HPDE6-E6E7 (cell line): ENCODE measurements at regions not wholly inside any gene's neighbourhood (a gene's known extent, or its start where the extent isn't known, plus 50 kb on each side); places are given as distances from the start of the nearest gene placed in this dataset.
"Not testable (repeated sequence)": the region's sequence is repeated elsewhere in the genome, so short reads cannot be mapped to it uniquely, and the experiment has no call there.

Source experiments
- DNase-seq: peaks from one replicate; pipeline ENCODE4 v3.0.0; 2011; ENCODE audit warnings: missing footprints; ENCODE audit errors: extremely low spot score

DNA sequence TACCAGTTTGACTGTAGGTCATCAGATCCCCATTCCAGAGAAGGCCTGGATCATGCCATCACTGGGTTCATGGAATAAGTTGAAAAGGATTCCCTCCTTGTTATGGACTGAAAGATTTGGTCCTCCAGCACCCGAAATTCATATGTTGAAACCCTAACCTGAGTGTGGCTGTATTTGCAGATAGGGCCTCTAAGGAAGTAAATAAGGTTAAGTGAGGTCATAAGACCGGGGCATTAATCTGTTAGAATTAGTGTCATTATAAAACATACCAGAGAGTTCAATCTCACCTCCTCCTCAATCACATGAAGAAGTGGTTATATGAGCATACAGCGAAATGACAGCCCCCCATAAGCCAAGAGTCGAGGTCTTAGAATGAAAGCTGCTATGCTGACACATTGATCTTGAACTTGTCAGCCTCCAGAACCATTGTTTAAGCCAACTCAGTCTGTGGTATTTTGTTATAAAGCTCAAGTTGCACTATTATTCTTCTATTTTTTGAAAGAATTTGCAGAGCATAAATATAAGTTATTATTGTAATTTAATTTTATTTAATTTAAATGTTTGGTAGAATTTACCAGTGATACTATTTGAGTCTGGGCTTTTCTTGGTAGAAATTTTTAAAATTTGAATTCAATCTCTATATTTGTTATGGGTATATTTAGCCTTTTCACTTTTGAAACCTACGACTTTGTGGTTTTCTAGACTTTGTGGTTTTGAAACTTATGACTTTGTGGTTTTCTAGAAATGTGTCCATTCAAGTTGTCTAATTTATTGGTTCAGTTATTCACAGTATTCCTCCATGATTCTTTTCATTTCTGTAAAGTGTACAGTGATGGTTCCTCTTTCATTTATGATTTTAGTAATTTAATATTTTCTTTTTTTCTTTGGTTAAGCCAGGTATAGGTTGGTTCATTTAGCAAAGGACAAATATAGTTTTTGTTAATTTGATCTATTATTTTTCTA lies 1206.7 kb upstream of the CDH2 start:
- no peak for DNase-seq

DNA sequence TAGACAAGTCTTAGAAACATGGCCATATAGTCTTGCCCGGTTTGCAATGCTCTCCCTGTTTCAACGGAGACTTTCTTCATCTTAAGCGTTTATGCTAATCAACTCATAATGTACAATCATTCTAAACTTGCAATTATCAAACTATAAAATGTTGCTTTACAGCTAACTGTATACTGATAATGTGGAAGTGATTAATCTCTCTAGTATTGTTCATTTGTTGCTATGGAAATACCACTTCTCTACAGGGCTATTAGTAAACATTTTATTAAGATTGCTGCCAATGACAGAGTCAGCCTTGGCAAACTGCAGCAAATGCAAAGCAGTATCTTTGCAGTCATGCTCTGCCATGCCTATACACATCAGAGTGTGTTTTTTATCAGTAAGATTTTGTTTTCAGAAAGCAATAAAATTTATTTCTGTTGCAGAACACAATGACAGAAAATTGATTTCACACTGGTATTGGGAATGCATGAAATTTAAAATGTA lies 1201.8 kb upstream of the CDH2 start:
- DNase-seq = no peak

DNA sequence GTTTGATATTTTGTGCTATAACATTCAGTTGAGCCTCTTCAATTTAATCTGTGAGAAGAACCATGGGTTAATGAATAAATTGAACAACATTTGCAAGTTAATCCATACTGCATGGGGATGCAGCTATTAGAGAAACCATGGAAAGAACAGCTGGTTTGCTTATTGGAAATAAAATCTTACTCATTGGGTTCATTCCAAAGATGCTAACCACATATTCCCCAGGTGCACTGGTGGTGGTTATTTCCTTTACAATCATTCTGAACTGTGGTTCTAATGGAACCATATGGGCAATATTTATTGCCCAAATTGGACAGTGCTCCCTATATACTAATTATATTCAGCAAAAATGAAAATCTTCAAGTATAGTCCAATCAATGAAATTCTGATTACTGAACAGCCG lies 1200.4 kb upstream of the CDH2 start:
- DNase-seq = no peak

DNA sequence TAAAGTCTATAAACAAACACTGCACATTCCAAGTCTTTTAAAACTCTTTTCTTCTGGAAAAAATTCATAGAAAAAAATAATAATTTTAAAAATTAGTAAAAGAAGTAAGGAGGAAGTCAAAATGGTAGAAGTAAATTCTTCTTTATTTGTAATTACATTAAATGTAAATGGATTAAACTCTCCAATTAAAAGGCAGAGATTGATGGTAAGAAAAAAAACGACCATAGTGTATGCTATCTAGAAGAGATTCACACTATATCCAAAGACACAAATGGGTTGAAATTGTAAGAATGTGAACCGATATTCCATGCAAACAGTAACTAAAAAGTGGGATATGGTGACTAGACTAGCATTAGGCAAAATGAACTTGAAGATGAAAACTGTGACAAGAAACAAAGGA lies 1196.1 kb upstream of the CDH2 start:
- DNase-seq = no peak

DNA sequence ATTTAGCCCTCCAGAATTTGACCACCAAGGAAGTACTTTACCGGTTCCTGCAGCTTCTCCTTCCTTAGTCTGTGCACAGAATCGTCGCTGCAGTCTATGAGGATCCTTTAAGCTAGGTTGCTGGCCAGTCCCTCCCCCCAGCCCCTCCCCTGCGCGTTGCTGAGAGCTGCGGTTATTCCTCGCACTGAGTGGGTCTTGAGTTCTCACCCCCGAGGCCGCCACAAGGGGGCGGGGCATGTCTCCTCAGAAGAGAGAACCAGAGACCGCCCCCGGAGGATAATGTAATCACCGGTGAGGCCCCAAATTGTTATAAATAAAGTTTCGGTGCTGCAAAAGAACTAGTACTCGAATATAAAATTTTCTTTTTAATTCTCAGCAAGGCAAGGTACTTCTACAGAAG lies 1184.9 kb upstream of the CDH2 start:
- DNase-seq = no peak

DNA sequence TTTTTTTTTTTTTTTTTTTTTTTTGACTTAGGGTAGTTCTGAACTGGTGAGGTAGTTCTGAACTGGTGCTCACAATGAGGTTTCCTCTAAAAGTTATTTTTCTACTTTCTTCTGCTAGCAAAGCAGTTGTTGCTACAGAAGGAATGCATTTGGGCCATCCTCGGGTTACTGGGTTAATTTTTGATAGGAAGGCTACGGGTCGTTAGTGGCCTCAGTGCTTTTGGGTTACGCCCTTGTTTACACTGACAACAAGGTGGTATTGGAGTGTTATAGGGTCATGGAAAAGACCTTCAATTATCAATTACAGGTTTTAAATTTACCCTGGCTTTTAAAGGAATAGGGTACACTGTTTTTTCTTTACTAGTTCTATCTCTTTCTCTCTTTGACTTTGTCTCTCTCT lies 1183.7 kb upstream of the CDH2 start:
- DNase-seq = not testable (repeated sequence)

DNA sequence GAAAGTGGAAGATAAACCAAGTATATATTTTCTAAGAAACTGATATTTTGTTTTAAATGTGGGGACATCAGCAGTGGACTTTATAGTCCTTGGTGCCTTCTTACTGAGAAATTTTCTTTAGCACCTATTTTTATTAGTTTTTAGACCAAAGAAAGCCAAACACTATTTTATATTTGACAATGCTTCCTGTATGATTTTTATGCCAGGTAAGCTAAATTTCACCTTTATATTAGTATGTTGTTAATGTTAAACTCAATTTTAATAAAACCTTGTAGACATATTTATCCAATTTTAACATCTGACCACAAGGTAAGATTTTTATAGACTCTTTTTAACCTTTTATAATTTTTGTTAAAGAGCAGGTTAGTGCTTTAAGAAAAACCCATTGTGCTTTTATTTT lies 1182.3 kb upstream of the CDH2 start:
- DNase-seq = not testable (repeated sequence)

DNA sequence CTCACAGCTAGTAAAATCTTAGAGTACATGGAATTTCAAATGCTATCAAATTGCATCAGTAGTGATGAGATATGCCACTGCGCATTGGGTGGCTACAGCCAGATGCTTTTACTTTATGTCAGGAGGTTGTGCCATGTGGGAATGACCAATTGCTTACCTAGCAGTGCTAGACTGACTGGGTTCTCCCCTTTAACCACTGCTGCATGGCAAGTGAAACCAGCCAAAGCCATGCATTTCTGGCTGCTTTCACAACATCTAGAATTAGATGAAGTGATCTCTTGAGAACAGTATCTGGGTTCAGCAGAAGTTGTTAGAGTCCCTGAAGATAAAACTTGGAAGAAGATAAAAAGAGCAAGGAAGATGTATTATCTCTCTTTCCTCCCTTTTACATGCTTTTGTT lies 1174.2 kb upstream of the CDH2 start:
- DNase-seq = no peak

DNA sequence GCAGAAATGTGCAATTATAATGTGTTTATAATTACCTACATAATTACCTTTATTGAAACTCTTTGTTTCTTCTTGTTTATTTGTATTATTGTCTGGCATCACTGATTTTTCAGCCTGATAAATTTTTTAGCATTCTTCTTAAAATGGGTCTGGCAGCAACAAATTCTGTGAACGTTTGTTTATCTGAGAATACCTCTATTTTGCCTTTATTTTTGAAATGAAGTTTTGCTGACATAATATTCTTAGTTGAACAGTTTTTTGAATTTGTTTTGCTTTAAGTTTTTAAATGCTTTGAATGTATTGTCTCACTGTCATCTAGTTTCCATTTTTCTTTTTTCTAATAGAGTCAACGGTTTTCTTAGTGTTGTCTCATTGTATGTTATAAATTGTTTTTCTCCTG lies 1152.0 kb upstream of the CDH2 start:
- no peak for DNase-seq

DNA sequence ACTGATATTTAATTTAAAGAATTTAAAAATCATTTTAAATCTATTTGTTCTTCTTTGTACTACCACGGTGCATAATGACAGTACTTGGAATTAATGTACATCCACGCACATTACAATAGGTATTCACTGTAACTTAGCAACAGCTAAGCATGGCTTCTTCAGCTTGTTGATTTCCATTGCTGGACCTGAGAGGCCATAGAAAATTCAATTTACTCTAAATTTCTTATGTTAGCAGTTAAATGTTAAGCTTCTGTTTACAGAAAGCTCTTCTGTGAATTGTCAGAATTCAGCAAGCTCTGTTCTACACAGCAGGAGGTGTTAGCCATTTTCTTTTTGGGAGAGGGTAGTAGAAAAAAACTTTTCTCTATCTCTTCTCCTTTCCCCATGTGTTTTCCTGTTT lies 1149.3 kb upstream of the CDH2 start:
- DNase-seq = no peak

DNA sequence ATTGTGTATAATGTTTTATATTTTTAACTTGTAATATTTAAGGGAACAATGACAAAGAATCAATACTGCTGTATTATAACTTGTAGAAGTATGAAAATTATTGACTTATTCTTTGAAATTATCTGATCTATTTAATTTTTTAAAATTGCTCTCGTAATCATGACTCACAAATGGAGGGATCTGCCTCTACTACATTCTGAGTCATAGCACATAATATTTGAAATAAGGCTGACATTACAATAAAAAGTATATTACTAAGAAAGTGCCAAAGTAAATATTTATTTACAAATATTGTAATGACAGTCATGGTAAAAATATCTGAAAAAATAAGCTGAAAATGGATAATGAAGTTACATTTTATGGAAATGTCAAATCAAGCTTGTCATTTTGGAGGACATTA lies 1144.6 kb upstream of the CDH2 start:
- DNase-seq = peak; percentile 1

DNA sequence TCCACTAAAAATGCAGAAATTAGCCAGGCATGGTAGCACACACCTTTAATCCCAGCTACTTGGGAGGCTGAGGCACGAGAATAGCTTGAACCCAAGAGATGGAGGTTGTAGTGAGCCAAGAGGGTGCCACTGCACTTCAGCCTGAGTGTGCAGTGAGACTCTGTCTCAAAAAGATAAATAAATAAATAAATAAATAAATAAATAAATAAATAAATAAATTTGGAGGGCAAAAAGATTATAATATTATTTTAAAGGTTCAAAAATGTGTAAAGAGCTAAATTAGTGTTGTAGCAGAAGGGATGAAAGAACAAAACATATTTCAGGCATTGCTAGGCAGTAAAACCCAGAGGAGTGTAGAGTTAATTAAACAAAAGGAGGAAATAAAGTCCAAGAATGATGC lies 1136.4 kb upstream of the CDH2 start:
- DNase-seq = no peak

DNA sequence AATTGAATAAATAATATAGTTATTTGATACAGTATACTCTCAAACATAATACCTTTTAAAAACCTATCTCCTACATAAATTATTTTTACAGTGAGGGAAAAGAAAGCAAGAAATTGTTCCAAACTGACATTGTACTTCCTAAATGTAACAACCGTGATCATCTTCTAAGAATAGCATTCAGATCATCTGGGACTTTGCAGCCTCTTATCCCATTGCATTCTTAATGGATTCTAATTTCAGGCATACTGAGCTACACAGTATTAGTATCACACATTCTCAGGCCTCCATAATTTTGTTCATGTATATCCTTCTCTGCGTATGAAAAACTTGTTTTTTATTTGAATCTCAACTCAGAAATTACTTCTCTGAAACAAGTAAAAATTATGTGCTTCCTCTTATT lies 1134.7 kb upstream of the CDH2 start:
- no peak for DNase-seq

DNA sequence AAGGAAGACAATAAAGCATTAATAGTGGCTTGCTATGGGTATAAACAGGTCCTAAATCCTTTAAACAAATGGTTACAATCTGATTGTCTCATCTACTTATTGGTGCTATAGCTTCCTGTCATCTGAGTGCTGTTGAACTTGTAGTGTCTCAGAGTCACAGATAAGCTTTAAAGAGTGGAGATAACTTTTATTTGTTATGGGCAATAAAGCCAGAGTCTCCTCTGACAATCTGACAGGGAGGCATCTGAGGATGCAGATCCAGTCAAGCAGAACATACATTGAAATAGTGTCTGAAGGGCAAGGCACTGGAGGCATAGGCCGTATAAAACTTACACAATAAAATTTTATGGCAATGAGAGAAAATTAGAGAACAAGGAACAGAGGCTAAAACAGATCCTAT lies 1132.4 kb upstream of the CDH2 start:
- DNase-seq = no peak

DNA sequence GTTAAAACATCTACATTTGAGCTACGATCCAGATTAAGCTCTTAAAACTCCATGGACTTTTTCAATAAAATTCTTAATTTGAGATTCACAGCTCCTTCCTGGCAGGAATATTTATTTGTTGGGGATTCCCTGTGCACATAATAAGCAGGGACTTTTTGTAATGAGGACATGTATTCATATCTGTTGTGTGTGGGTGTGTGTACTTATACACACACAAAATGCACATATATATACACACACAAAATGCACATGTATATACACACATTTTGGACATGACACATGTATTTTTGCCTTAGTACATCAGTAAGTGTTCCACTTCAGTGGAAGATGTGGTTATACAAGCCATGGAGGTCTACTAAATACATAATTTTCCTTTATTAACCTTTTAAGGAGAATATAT lies 1131.1 kb upstream of the CDH2 start:
- DNase-seq = no peak

DNA sequence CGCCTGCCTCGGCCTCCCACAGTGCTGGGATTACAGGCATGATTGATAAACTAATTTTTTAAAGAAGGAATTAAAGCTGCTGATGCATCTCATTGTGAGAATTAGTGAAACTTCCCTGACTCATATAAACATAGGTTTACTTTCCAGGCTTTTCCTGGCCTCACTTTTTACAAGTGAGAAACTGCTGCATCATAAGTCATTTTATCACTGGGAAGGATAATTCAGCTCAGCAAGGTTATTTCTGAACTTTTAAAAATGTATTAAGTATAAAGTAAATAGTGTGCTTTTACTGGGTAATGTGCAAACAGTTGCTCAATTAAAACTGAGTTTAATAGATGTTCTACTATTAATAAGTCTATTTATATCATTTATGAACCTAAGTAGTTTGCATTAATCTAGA lies 1130.3 kb upstream of the CDH2 start:
- no peak for DNase-seq

DNA sequence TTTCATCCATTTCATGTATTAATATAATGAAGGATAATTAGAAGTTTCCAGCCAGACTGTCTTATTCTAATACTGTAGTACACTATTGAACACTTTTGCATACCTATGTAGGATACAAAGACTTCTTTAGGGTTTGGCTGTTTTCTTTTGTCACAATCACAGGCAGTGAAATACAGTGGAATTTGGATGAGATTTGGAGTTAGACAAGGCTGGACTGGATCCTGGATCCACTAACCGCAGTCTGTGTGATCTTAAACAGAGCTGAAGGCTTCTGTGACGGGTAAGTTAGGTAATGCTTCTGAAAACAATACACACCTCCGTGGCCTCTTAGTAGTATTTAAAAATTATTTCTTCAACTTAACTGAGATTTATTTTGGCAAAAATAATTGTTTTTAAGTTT lies 1128.6 kb upstream of the CDH2 start:
- DNase-seq = no peak

DNA sequence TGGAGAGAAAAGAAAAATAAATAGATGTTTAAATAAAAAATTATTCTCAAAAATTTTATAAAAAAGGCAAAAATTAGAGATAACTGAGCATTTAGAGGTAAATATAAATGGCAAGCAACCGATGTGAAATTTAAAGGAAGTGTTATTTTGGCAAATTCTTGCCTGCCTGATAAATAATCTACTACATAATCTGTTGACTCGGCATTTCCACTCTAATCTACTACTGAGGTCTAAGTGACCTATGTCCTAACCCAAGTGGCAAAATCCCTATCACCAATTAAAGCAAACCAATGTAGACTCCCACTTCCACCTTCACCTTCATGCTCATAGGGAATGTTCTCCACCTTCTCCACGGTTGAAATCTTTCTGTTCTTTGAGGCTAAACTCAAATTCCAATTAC lies 1124.1 kb upstream of the CDH2 start:
- no peak for DNase-seq

DNA sequence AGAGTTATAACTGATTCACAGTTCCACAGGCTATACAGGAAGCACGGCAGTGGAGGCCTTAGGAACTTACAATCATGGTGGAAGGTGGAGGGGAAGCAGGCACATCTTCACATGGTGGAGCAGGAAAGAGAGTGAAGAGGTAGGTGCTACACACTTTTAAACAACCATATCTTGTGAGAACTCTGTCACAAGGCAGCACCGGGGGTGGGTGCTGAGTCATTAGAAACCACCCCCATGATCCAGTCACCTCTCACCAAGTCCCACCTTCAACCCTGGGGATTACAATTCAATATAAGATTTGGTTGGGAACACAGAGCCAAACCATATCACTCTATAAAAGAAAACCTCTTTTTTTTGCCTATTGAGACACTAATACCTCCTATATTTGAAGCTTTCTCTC lies 1108.5 kb upstream of the CDH2 start:
- DNase-seq = no peak

DNA sequence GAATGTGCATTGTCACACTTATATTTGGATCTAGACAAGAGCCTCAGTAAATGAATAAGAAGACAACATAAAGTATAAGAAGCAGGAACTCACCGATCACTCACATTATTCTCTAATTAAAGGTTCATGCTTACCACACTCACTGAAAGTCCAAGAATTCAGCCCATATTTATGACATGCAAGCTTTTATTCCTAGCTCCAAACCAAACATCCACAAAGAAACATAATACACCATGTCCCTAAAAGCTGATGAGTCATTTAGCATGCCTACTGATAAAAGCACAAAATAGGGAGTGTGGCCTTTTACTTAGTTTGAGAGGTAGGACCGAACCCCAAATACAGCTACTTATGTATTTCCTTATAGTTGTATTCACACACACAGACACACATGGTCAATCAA lies 1094.6 kb upstream of the CDH2 start:
- DNase-seq = no peak

DNA sequence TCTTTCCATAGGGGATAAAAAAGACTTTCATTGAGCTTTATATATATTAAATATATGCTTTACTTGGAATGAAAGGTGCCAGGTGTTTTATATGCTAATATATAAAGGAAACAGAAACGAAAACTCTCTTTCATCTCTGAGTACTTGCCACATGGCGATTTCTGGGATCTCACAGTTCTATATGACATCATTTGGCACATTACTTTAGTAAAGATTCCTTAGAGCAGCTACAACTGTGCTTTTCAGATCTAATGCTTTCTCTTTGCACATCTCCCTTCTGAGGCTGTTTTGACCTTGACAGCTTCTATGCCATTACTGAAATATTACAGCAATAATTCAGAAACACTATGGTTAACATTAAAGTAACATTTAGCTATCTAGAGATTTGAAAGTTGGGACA lies 1082.9 kb upstream of the CDH2 start:
- no peak for DNase-seq

DNA sequence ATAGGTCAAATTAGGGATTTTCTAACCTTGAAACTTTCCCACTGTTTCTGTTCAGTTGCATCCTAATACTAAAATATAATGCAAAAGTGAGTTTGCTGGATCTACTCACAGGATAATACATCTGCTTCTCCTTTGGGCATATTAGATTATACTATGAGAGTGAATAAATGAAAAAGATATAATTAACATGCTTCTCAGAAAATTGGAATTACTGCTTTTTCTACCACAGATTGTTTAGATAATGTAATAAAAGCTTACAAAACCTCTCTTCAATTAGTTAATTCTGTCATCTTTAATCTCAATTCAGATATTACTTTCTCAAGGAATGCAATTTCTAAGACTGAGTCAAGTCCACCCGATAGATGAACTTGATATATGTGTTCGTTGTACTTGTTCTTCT lies 1077.2 kb upstream of the CDH2 start:
- no peak for DNase-seq

DNA sequence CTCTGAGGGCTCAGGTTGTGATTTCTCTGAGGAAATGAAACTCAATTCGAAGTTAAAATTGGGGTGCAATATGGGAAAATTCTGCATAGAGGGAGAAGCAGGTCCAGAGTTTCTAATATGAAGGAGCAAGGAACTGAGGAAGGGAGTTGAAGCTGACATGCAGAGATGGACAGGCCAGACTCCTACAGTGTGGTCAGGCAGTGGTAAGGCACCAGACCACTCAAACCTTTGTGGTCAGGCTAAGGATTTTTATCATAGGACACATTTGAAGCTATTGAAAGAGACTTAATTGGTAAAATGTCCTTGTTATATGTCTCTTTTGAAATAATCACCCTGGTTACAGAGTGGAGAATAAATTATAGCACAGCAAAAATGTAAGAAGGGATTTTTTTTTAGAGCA lies 1074.8 kb upstream of the CDH2 start:
- no peak for DNase-seq

DNA sequence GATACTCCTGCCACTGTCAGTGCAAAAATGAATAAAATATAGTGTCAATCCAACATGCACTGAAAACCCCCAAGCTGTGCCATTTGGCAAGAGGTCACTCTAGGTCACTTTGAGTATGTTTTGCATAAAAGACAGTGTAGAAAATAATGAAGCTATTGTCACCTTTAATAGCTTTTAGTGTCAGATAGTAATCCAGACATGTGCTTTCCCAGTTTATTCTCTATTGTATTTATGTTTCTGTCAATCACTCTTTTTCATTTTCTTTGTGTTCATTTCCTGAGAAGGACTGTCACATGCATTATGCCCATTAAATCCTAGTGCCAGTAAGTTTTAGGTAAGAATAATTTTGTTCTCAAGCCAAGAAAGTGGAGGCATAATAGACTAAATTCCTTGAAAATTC lies 1073.9 kb upstream of the CDH2 start:
- no peak for DNase-seq
